Stomach (tissue), 4 donors: ENCODE measurements at regions not wholly inside any gene's neighbourhood (a gene's known extent, or its start where the extent isn't known, plus 50 kb on each side); places are given as distances from the start of the nearest gene placed in this dataset.

Source experiments
- POLR2A ChIP-seq, 4 donors: fragments of 450-650 bp; IDR thresholded peaks; one replicate each; pipeline ENCODE4 v1.6.1; 2016; ENCODE audit warnings: antibody characterized with exemption in 4 of 4, control low read depth in 2 of 4, mild to moderate bottlenecking in 1 of 4, moderate library complexity in 1 of 4
- TF ChIP-seq, protein P1 (sequence below), 7 experiments: fragments of 450-650 bp in 4 of 7; fragments of 200-600 bp in 3 of 7; sonication (generic) in 3 of 7; IDR thresholded peaks; one replicate each; pipeline ENCODE4 v1.5.1; 2016 to 2019; ENCODE audit warnings: antibody characterized with exemption in 7 of 7, control low read depth in 2 of 7, mild to moderate bottlenecking in 1 of 7

DNA sequence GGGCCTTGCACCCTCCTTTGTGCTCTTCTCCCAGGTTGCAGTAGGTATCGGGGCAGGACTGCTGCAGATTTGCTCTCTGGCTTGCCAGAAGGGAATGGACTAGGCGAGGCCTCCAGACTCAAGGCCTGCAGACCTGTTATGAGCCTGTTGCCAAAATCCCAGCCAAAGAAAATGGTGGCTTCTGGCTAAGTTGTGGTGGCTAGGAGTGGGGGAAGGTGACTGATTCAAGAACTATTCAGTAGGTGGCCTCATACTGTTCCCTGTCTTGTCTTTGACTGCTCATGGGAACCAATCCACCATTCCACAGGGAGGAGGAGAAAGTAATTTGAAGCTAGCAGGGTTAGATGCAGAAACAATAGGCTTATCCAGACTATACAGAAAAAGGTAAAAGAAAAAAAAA is 380.4 kb upstream of the PROK2 start:
- TF ChIP-seq, protein P1, sequence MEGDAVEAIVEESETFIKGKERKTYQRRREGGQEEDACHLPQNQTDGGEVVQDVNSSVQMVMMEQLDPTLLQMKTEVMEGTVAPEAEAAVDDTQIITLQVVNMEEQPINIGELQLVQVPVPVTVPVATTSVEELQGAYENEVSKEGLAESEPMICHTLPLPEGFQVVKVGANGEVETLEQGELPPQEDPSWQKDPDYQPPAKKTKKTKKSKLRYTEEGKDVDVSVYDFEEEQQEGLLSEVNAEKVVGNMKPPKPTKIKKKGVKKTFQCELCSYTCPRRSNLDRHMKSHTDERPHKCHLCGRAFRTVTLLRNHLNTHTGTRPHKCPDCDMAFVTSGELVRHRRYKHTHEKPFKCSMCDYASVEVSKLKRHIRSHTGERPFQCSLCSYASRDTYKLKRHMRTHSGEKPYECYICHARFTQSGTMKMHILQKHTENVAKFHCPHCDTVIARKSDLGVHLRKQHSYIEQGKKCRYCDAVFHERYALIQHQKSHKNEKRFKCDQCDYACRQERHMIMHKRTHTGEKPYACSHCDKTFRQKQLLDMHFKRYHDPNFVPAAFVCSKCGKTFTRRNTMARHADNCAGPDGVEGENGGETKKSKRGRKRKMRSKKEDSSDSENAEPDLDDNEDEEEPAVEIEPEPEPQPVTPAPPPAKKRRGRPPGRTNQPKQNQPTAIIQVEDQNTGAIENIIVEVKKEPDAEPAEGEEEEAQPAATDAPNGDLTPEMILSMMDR (IDR thresholded peaks at IDR 0.05): no peak
- TF ChIP-seq POLR2A (IDR thresholded peaks at IDR 0.05): no peak
